ENCODE measurements at regions not wholly inside any gene's neighbourhood (a gene's known extent, or its start where the extent isn't known, plus 50 kb on each side); places are given as distances from the start of the nearest gene placed in this dataset.

DNA sequence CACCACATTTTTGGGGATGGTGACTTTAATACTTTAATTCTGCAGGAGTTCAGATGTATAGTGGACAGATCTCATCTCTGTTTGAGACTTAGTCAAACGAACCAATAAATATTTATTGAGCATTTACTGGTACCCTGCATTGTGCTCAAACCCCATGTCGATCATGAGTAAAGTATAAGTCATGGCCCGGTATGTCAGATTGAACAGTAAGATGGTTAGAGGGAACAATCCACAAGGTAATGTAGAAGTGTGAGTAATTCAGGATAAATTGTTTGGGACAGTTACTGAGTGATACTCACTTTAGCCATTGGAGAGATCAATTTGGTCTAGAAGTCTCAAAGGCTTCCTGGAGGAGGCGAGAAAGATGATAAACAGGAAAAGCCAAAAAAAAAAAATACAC lies 265.5 kb upstream of the C2CD4B start:
- H3K79me2 ChIP-seq (ENCODE audit: control insufficient read depth, insufficient read depth, low read length): no peaks in the 10 kb centered on the region
- TF ChIP-seq EZH2 (IDR thresholded peaks at IDR 0.05; ENCODE audit: low read length, missing control alignments) (no peak), CTCF (conservative IDR thresholded peaks at IDR 0.05 in 1 of 2, IDR thresholded peaks at IDR 0.05 in 1 of 2; ENCODE audit: low read depth in 1 of 2, low read length in 2 of 2) (no peak)
- H3K4me2 ChIP-seq (ENCODE audit: extremely low read depth, insufficient read depth, low read length): no peak overlapping the region
- H3K9ac ChIP-seq (ENCODE audit: insufficient read depth, low read length): no peak overlapping the region
- no peak overlapping the region for H3K4me3 ChIP-seq (replicated peaks in 1 of 4; ENCODE audit: control extremely low read depth in 1 of 4, insufficient read depth in 1 of 4, low read depth in 3 of 4, low read length in 4 of 4)
- no peak overlapping the region for H2AFZ ChIP-seq (ENCODE audit: low read length)
- H4K20me1 ChIP-seq (ENCODE audit: control insufficient read depth, extremely low read depth, insufficient read depth, low read length): no peaks in the 10 kb centered on the region
- H3K27ac ChIP-seq (ENCODE audit: insufficient read depth, low read length): no peak overlapping the region
- H3K36me3 ChIP-seq (ENCODE audit: control insufficient read depth, insufficient read depth, low read length): no peaks in the 10 kb centered on the region
- no peaks in the 10 kb centered on the region for H3K27me3 ChIP-seq (ENCODE audit: control insufficient read depth, insufficient read depth, low read length)
- no peaks in the 10 kb centered on the region for H3K9me3 ChIP-seq (ENCODE audit: control insufficient read depth, insufficient read depth, low read depth, low read length)
- DNase-seq (ENCODE audit: low read depth in 2 of 2): no peak
- peaks cover 2% of the 10 kb centered on the region for H3K4me1 ChIP-seq (ENCODE audit: control insufficient read depth, extremely low read depth, insufficient read depth, low read length)

DNA sequence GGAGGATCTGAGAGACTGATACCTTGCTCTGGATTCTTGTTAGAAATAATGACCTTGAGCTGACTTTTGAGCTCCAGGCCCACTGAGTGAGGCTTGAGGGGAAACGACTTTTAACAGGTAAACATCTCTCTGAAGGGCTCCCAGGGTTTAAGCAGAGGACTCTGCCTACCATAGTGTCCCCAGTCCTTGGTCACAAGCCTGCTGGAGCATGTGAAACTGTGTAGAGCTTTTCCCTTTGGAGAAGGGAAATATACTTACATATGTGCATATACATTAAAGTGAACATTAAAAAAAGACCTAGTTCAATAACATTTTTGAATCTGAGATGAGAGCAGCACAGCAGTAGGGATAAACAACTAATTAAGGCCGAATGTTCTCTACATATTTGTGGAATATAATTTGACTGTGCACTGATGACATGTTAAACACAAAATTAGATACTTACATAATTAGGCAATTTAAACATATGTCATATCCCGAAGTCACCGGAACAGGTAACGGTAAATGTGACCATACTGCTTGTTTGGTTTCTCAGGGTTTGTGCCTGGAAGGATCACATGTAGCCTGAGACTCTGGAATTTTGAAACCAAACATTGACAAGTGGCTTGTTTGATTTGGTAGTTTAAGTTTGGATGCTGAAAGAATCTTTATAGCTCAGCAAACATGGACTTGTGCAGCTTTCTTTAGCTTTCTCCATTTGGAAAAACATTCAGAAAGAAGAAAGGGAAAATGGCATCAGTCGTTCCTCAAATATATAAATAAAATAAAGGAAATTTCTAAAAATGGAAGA lies 266.1 kb upstream of the C2CD4B start:
- H3K79me2 ChIP-seq (ENCODE audit: control insufficient read depth, insufficient read depth, low read length): no peaks in the 10 kb centered on the region
- H3K36me3 ChIP-seq (ENCODE audit: control insufficient read depth, insufficient read depth, low read length): no peaks in the 10 kb centered on the region
- peaks cover 2% of the 10 kb centered on the region for H3K4me1 ChIP-seq (ENCODE audit: control insufficient read depth, extremely low read depth, insufficient read depth, low read length)
- H3K4me2 ChIP-seq (ENCODE audit: extremely low read depth, insufficient read depth, low read length): no peak overlapping the region
- H3K27ac ChIP-seq (ENCODE audit: insufficient read depth, low read length): no peak overlapping the region
- TF ChIP-seq EZH2 (IDR thresholded peaks at IDR 0.05; ENCODE audit: low read length, missing control alignments) (no peak), CTCF (conservative IDR thresholded peaks at IDR 0.05 in 1 of 2, IDR thresholded peaks at IDR 0.05 in 1 of 2; ENCODE audit: low read depth in 1 of 2, low read length in 2 of 2) (no peak)
- no peaks in the 10 kb centered on the region for H3K9me3 ChIP-seq (ENCODE audit: control insufficient read depth, insufficient read depth, low read depth, low read length)
- H3K27me3 ChIP-seq (ENCODE audit: control insufficient read depth, insufficient read depth, low read length): no peaks in the 10 kb centered on the region
- DNase-seq (ENCODE audit: low read depth in 2 of 2): no peak
- H4K20me1 ChIP-seq (ENCODE audit: control insufficient read depth, extremely low read depth, insufficient read depth, low read length): no peaks in the 10 kb centered on the region
- no peak overlapping the region for H3K9ac ChIP-seq (ENCODE audit: insufficient read depth, low read length)
- H3K4me3 ChIP-seq (replicated peaks in 1 of 4; ENCODE audit: control extremely low read depth in 1 of 4, insufficient read depth in 1 of 4, low read depth in 3 of 4, low read length in 4 of 4): no peak overlapping the region
- H2AFZ ChIP-seq (ENCODE audit: low read length): no peak overlapping the region

DNA sequence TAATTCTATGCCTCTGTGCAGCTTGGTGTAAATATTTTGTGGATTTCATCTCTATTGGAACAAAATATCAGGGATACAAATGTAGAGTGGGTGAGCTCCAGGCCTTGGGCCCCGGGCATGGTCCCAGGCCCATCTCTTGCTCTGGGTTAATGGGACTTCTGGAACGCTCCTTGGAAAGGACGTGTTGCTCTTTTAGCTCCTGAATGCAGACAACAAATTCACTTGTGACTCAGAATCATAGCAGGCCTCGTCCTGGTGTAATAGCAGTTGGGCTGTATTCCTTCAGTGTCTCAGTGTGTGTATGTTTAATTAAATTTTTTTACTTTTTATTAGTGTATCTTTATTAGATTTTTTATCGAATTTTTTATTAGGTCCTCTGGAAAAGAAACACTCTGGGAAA lies 266.7 kb upstream of the C2CD4B start:
- H3K4me2 ChIP-seq (ENCODE audit: extremely low read depth, insufficient read depth, low read length): no peak overlapping the region
- H3K27ac ChIP-seq (ENCODE audit: insufficient read depth, low read length): no peak overlapping the region
- no peak overlapping the region for H3K4me3 ChIP-seq (replicated peaks in 1 of 4; ENCODE audit: control extremely low read depth in 1 of 4, insufficient read depth in 1 of 4, low read depth in 3 of 4, low read length in 4 of 4)
- no peak for DNase-seq (ENCODE audit: low read depth in 2 of 2)
- no peaks in the 10 kb centered on the region for H3K4me1 ChIP-seq (ENCODE audit: control insufficient read depth, extremely low read depth, insufficient read depth, low read length)
- H2AFZ ChIP-seq (ENCODE audit: low read length): no peak overlapping the region
- no peaks in the 10 kb centered on the region for H3K27me3 ChIP-seq (ENCODE audit: control insufficient read depth, insufficient read depth, low read length)
- TF ChIP-seq CTCF (conservative IDR thresholded peaks at IDR 0.05 in 1 of 2, IDR thresholded peaks at IDR 0.05 in 1 of 2; ENCODE audit: low read depth in 1 of 2, low read length in 2 of 2) (no peak), EZH2 (IDR thresholded peaks at IDR 0.05; ENCODE audit: low read length, missing control alignments) (no peak)
- H3K79me2 ChIP-seq (ENCODE audit: control insufficient read depth, insufficient read depth, low read length): no peaks in the 10 kb centered on the region
- H4K20me1 ChIP-seq (ENCODE audit: control insufficient read depth, extremely low read depth, insufficient read depth, low read length): no peaks in the 10 kb centered on the region
- H3K9me3 ChIP-seq (ENCODE audit: control insufficient read depth, insufficient read depth, low read depth, low read length): no peaks in the 10 kb centered on the region
- no peaks in the 10 kb centered on the region for H3K36me3 ChIP-seq (ENCODE audit: control insufficient read depth, insufficient read depth, low read length)
- H3K9ac ChIP-seq (ENCODE audit: insufficient read depth, low read length): no peak overlapping the region

Measured in fibroblast of lung (primary cell).